ENCODE measurements at regions not wholly inside any gene's neighbourhood (a gene's known extent, or its start where the extent isn't known, plus 50 kb on each side); places are given as distances from the start of the nearest gene placed in this dataset.
A peak's percentile ranks its signal among the peaks of the same experiment; 100 is the strongest.

GRCh38 chr6:156309017-156309416 lies 468.2 kb upstream of the ARID1B start:
- DNase-seq (ENCODE audit: low read depth in 2 of 2): no peak

DNA sequence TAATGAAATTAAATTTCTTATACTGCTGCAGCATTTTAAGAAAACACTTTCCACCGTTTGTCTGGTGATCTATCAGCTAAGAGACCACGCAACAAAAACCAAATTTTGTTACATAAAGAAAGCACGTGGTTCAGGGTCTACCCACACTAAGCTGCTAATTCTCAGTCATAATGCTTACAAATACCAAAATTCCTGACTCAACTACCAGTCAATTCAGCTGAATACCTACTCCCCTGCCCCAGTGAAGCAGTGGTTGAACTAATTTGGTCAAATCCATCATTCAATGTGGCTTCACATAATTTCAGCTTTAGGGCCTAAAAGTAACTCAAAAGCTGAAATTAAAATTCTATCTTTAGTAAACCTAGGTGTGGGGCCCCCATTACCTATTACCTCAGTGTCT lies 468.6 kb upstream of the ARID1B start:
- DNase-seq (ENCODE audit: low read depth in 2 of 2): no peak

- no peak for DNase-seq (ENCODE audit: low read depth in 2 of 2)
These were observed 470.6 kb upstream of the ARID1B start for GRCh38 chr6:156306531-156306930.

DNA sequence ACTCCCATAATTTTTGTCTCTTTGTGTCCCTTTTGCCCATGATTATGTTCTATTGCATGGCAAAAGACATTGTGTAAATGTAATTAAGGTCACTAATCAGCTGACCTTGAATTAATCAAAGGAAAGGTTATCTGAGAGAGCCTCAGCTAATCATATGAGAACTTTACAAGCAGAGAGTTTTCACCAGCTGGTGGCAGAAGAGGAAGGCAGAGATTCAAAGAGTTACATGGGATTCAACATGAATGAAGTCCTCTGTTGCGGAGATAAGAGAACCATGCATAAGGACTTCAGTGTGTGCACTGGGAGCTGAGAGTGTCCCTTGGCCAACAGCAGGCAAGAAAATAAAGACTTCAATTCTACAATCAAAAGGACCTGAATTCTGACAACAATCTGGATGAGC lies 494.1 kb upstream of the ARID1B start:
- DNase-seq (ENCODE audit: low read depth in 2 of 2): no peak

DNA sequence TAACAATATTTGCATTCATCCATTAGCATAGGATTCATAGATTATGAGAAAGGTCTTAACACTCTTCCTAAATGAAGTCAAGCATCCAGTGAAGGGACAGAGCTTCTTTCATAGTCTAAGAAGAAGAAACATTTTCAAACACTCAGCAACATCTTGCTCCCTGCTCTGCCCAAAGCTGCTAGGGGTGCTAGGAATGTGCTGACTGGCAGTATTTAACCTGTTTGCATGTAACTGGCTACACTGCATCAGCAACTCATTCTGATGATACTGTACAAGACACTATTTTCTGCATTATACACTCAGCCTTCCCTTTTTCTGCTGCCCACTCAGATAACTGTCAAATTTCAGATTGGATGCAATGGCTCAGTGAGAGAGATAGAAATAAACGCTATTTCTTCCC lies 495.1 kb upstream of the ARID1B start:
- no peak for DNase-seq (ENCODE audit: low read depth in 2 of 2)

DNA sequence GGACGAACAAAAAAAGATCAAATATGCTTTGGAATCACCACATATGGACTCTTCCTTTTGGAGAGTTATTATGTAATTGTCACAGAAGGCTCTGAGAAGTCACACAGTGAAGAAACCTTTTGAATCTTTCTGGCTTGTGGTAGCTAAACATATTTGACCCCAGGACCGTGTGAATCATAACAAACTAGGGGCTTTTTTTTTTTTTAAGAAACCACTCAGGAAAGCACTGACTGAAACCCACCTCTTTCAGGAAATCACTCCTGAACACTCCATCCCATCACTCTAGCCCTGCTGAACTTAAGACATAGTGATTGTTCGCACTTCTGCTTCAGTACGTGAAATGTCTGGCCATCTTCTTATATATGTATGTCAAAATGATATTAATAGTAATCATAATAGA lies 495.9 kb upstream of the ARID1B start:
- DNase-seq (ENCODE audit: low read depth in 2 of 2): peak in 1 of 2 donors; percentile 0

DNA sequence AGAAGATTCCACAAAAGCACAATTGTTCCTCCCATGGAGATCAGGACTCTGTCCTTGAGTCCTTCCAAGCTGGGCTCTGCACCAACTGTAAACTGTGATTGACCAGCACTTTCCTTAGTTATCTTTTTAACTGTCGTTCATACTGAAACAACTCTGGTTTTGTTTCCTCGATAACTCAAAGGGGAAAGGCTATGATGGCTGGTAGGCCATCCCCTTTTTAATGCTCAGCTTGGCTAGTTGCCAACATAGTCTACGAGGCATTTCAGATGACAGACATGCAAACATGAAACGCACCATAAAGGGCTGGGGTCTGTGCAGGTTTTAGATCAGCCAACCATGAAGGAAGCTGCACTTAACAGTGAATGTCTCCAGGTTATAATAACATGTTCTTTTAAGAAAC lies 497.1 kb upstream of the ARID1B start:
- no peak for DNase-seq (ENCODE audit: low read depth in 2 of 2)

DNA sequence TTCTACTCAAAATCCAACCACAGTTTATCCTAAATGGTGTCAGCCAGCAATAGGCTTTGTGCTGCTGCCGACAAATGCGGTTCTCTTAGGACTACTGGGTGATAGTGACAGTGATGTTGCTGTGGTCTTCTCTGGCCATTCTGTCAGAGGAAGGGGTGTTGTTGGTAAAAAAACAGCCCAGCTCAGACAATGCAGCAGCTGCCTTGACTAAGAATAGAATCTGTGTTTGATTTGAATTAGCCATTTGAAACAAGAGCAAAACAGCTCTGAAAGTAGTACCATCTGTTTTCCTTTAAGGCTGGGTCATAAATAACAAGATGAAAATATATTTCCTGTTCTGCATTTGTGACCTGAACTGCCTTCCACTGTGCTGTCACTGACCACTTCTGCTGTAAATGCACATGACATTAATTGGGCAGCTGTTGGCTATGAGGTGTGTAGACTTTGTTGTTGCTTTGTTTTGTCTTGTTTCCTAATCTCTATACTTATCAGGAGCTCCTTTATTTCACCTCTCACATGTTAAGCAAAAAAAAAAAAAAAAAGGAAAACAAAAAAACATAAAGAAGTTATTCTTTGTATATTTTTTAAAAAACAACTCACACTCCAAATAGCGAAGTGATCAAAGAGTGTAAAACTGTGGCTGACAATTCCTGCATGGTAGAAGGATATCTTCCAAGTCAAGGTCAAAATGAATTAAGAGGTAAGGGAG lies 497.8 kb upstream of the ARID1B start:
- DNase-seq (ENCODE audit: low read depth in 2 of 2): peak in 1 of 2 donors; percentile 47

DNA sequence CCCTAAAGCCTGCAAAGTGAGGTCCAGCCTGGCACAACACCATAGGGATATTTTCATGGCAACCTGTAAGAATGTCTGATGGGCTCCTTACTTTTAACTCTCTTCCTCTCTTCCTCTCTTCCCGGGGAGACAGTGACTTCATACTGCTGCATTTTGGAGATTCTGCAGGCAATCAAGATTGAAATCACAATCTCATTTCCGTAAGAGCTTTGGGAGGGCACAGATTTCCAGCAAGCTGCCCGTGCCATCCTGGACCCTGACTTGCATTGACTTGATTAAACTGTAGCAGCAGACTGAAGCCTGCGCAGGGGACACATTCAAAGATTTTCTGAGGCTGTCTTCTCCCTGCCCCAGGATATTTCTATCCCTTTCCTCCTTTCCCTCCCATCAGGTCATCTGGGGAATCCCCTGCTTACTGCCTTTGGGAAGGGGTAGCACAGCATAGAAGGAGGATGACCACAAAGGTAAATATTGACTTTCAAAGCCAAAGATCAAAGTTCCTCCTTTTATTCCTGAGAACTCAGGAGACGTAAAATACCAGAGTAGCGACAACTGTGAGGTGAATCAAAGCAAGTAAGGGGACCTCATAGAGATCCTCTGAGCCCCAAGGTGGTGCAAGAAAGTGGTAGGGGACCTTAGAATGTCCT lies 504.0 kb upstream of the ARID1B start:
- DNase-seq (ENCODE audit: low read depth in 2 of 2): no peak

- no peak for DNase-seq (ENCODE audit: low read depth in 2 of 2)
These were observed 507.3 kb upstream of the ARID1B start for GRCh38 chr6:156269751-156270369.

DNA sequence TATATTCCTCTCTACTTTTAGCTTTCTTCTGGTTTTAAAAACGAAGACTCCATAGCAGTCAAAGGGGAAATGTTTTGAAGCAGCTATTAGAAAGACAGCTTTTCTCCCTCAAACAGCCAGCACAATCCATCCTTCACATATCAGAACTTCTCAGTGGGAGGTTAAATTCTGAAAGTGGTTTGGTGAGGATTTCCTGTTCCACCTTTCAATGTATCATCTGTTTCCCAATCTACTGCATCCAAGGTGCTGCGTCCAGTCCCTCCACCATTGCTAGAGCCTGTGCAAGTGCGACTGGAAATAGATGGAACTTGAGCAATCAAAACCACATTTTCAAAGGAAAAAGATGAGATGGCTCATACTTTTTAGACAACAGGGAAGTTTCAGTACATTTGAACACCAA lies 508.3 kb upstream of the ARID1B start:
- no peak for DNase-seq (ENCODE audit: low read depth in 2 of 2)

DNA sequence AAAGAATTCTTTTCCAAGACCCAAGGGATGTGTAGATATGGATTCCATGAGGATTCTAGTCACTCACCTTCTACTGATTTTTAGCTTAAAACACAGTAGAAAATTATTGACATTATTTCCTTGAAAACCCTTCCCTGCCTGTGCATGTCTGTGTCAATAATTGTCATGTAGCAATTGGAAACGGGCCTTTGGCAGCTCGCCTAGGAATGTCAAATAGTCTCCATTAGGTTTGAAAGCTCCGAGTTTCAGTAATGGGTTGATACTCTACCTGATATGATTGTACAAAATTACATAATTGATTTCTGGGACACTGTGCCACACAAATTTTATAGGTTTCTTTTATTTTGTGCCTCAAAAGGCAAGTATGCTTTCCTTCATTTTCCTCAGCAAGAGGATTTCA lies 515.2 kb upstream of the ARID1B start:
- DNase-seq (ENCODE audit: low read depth in 2 of 2): peak in 1 of 2 donors; percentile 1

- no peak for DNase-seq (ENCODE audit: low read depth in 2 of 2)
These were observed 516.4 kb upstream of the ARID1B start for GRCh38 chr6:156260815-156261214.

GRCh38 chr6:156258981-156259380 lies 518.2 kb upstream of the ARID1B start:
- DNase-seq (ENCODE audit: low read depth in 2 of 2): no peak

GRCh38 chr6:156256161-156256560 lies 521.0 kb upstream of the ARID1B start:
- DNase-seq (ENCODE audit: low read depth in 2 of 2): no peak

- no peak for DNase-seq (ENCODE audit: low read depth in 2 of 2)
These were observed 522.9 kb upstream of the ARID1B start for GRCh38 chr6:156254240-156254639.

GRCh38 chr6:156250593-156250992 lies 526.6 kb upstream of the ARID1B start:
- DNase-seq (ENCODE audit: low read depth in 2 of 2): no peak

GRCh38 chr6:156242206-156242605 lies 535.0 kb upstream of the ARID1B start:
- no peak for DNase-seq (ENCODE audit: low read depth in 2 of 2)

DNA sequence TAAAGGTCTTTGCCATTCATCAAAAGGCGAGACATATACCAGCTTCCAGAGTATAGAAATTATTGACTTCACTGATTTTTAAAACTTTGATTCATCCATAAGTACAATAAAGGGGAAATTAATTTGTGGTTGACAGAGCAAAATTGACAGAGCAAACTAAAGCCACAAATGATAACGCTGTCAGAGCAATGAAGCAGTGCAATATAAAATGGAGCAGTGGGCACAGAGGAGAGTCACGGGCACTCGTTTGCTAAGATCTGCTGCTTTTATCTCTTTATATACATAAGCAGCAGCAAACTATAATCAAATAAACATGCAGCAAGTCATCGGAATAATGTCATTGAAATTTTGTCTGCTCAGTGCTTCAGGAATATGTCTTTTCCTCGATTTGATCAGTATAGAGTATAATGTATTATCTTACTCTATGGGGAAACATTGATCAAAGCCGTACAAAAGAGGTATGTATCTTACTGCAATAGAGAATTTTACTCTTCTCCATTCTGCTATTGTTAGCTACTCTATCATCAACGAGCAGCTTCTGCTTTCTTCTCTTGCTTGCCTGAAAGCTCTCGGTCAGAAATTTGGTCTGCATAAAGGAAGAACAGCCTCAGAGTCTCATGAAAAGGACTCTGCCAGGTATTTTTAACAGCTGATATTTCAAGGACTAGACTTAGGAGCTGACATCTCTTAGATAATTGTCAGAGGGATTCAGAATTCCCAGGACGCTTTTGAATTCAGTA lies 546.0 kb upstream of the ARID1B start:
- no peak for DNase-seq (ENCODE audit: low read depth in 2 of 2)

GRCh38 chr6:156219973-156220372 lies 557.2 kb upstream of the ARID1B start:
- no peak for DNase-seq (ENCODE audit: low read depth in 2 of 2)

DNA sequence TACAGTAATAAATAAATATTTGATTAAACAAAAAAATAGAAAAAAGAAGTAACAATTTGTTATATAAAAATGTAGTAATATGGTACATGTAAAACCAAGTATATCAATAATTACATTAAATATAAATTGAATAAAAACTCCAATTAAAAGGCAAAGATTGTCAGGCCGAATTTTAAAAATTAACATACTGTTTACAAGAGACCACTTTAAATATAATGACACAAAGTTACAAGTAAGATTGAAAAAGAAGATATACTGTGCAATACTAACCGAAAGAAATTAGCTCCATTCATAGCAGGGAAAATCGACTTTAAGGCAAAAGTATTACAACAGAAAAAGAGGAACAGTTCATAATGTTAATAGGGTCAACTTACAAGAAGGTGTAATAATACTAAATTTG lies 571.5 kb upstream of the ARID1B start:
- DNase-seq (ENCODE audit: low read depth in 2 of 2): no peak

DNA sequence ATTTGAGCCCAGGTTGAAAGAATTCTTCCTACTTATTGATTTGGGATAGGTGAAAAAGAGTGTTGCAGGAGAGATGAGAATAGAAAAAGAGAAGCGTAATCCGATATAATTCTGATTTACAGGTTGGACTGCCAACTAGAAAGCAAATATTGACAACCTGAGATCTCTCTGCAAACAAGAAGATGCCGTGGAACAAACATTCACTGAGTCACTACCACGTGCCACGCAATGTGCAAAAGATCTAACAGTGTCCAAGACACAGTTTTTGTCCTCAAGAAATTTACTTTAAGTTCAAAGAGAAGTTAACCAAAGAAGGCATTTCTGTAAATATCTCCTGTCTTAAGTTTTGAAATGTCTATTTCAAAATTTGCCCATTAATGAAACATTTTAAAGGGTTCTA lies 578.0 kb upstream of the ARID1B start:
- no peak for DNase-seq (ENCODE audit: low read depth in 2 of 2)

Measured in lung microvascular endothelial cell (primary cell).